Lower leg skin (tissue), 4 donors: ENCODE measurements at regions not wholly inside any gene's neighbourhood (a gene's known extent, or its start where the extent isn't known, plus 50 kb on each side); places are given as distances from the start of the nearest gene placed in this dataset.

ENCODE experiments used
- DNase-seq, 2 donors: peaks; one replicate each; pipeline ENCODE4 v3.0.0-alpha.2; 2019; ENCODE audit warnings: low spot score in 2 of 2
- H3K4me3 ChIP-seq: fragments of 200-600 bp; sonication (generic); 2 replicates; pipeline ENCODE4 v1.5.1; 2017; ENCODE audit warnings: mild to moderate bottlenecking, low read depth; ENCODE audit not compliant: poor library complexity, severe bottlenecking
- CTCF ChIP-seq, 3 donors: fragments of 450-650 bp; IDR thresholded peaks; one replicate each; pipeline ENCODE4 v1.5.1; 2016; ENCODE audit warnings: antibody characterized with exemption in 3 of 3, mild to moderate bottlenecking in 3 of 3, moderate library complexity in 2 of 3
- POLR2A ChIP-seq, 2 donors: fragments of 450-650 bp; IDR thresholded peaks; one replicate each; pipeline ENCODE4 v1.6.1; 2016 to 2017; ENCODE audit warnings: antibody characterized with exemption in 2 of 2, mild to moderate bottlenecking in 1 of 2, moderate library complexity in 1 of 2
- whole genome bisulfite sequencing, 2 donors: methylation state at CpG; one replicate each; pipeline ENCODE4 v1.1.5; 2018; 5-methylcytosine and 5-hydroxymethylcytosine counted together
- intact Hi-C: fragments of 100-400 bp; cut with DNase I; formaldehyde crosslinking; loops from one replicate; pipeline ENCODE4 v1.15.0; 2023; ENCODE audit warnings: low total_unique reads

GRCh38 chr22:49160261-49161001 is 667.2 kb downstream of the BRD1 start:
- WGBS, 2 donors: 55 to 62% methylated on average over 18 to 19 of the region's 19 CpGs
- intact Hi-C loops: no loop called here

GRCh38 chr22:49159711-49160110 is 668.0 kb downstream of the BRD1 start:
- 46 to 54% methylated on average over 10 of the region's 10 CpGs for WGBS, 2 donors
- no peak for TF ChIP-seq CTCF (IDR thresholded peaks at IDR 0.05)
- no peak for TF ChIP-seq POLR2A (IDR thresholded peaks at IDR 0.05)
- no peak overlapping the region for H3K4me3 ChIP-seq
- no peak for DNase-seq
- intact Hi-C loops: no loop called here

More at GRCh38 chr22:49160261-49161001, 667.2 kb downstream of the BRD1 start:
- no peak for DNase-seq
- no peak overlapping the region for H3K4me3 ChIP-seq
- no peak for TF ChIP-seq CTCF (IDR thresholded peaks at IDR 0.05)
- TF ChIP-seq POLR2A (IDR thresholded peaks at IDR 0.05): no peak

GRCh38 chr22:49158741-49159564 is 668.7 kb downstream of the BRD1 start:
- DNase-seq: no peak
- 77 to 78% methylated on average over 18 of the region's 19 CpGs for WGBS, 2 donors
- intact Hi-C loops: no loop called here
- no peak for TF ChIP-seq CTCF (IDR thresholded peaks at IDR 0.05)
- TF ChIP-seq POLR2A (IDR thresholded peaks at IDR 0.05): no peak
- H3K4me3 ChIP-seq: no peak overlapping the region

- intact Hi-C loops: no loop called here
Measured at GRCh38 chr22:49157529-49158339, 669.9 kb downstream of the BRD1 start.

More at GRCh38 chr22:49157529-49158339, 669.9 kb downstream of the BRD1 start:
- TF ChIP-seq CTCF (IDR thresholded peaks at IDR 0.05): no peak
- TF ChIP-seq POLR2A (IDR thresholded peaks at IDR 0.05): no peak
- no peak for DNase-seq
- H3K4me3 ChIP-seq: no peak overlapping the region
- WGBS, 2 donors: 78 to 80% methylated on average over 19 to 20 of the region's 20 CpGs
